OCI-LY7 (cell line): ENCODE measurements at regions not wholly inside any gene's neighbourhood (a gene's known extent, or its start where the extent isn't known, plus 50 kb on each side); places are given as distances from the start of the nearest gene placed in this dataset.

Experiments used
- BruUV-seq: library from RNA; stranded (reverse); fragments of 400-500 nt; replicated peaks from 2 replicates; lab custom pipeline; 2021; lab: Mats Ljungman, UMichigan
- CTCF ChIA-PET: fragments of 300-600 bp; sonication (Branson Sonifier 250); formaldehyde crosslinking; loops from one replicate; lab custom pipeline; 2022; ENCODE audit warnings: antibody characterized with exemption; ENCODE audit not compliant: unreplicated experiment; lab: Charles Lee
- POLR2A ChIA-PET: fragments of 300-600 bp; sonication (Branson Sonifier 250); formaldehyde crosslinking; loops from one replicate; lab custom pipeline; 2022; ENCODE audit warnings: antibody characterized with exemption; lab: Charles Lee
- DNase-seq: peaks from one replicate; pipeline ENCODE4 v3.0.0-alpha.2; 2015; ENCODE audit warnings: low spot score
- H2AFZ ChIP-seq: fragments of 200-600 bp; sonication (generic), shearing (Covaris generic); 2 replicates; pipeline ENCODE4 v1.6.1; 2014; ENCODE audit warnings: mild to moderate bottlenecking, antibody characterized with exemption, low read length, moderate library complexity
- H3K27ac ChIP-seq: fragments of 200-600 bp; sonication (generic); 2 replicates; pipeline ENCODE4 v1.5.1; 2014; ENCODE audit warnings: mixed run types, low read depth, mild to moderate bottlenecking, moderate library complexity, low read length, inconsistent platforms; ENCODE audit not compliant: poor library complexity, severe bottlenecking
- H3K36me3 ChIP-seq: fragments of 200-600 bp; sonication (generic); 2 replicates; pipeline ENCODE4 v1.6.1; 2014; ENCODE audit warnings: mild to moderate bottlenecking, antibody characterized with exemption, low read length, moderate library complexity, mixed read lengths; ENCODE audit not compliant: insufficient read depth
- H3K4me1 ChIP-seq: fragments of 200-600 bp; sonication (generic); 2 replicates; pipeline ENCODE4 v1.5.1; 2014; ENCODE audit warnings: mild to moderate bottlenecking, low read length; ENCODE audit not compliant: insufficient read depth, poor library complexity, severe bottlenecking
- H3K4me2 ChIP-seq: fragments of 200-600 bp; sonication (generic); 2 replicates; pipeline ENCODE4 v1.6.1; 2014; ENCODE audit warnings: mild to moderate bottlenecking, low read length
- H3K4me3 ChIP-seq: fragments of 200-600 bp; sonication (generic); 2 replicates; pipeline ENCODE4 v1.5.1; 2014; ENCODE audit warnings: mild to moderate bottlenecking, low read depth, low read length; ENCODE audit not compliant: poor library complexity, severe bottlenecking
- H3K79me2 ChIP-seq: fragments of 200-600 bp; sonication (generic); 2 replicates; pipeline ENCODE4 v1.6.1; 2016; ENCODE audit warnings: low read depth, mild to moderate bottlenecking, low read length, moderate library complexity, mixed read lengths; ENCODE audit not compliant: insufficient read depth
- H3K9me2 ChIP-seq: fragments of 200-600 bp; sonication (generic); 2 replicates; pipeline ENCODE4 v1.6.1; 2016; ENCODE audit warnings: mild to moderate bottlenecking, low read length, mixed read lengths; ENCODE audit not compliant: insufficient read depth
- H3K9me3 ChIP-seq: fragments of 200-600 bp; sonication (generic); 2 replicates; pipeline ENCODE4 v1.6.1; 2014; ENCODE audit warnings: mild to moderate bottlenecking, mixed run types, low read length, mixed read lengths
- H4K20me1 ChIP-seq: fragments of 200-600 bp; sonication (generic); 2 replicates; pipeline ENCODE4 v1.6.1; 2014; ENCODE audit warnings: mild to moderate bottlenecking, antibody characterized with exemption, low read length, moderate library complexity, mixed read lengths; ENCODE audit not compliant: insufficient read depth
- EZH2phosphoT487 ChIP-seq: fragments of 200-600 bp; sonication (generic); IDR thresholded peaks from 2 replicates; pipeline ENCODE4 v1.6.1; 2018; ENCODE audit warnings: low read depth, borderline replicate concordance, mild to moderate bottlenecking, mixed run types, antibody characterized with exemption, low read length, moderate library complexity, mixed read lengths
- intact Hi-C: fragments of 100-400 bp; cut with micrococcal nuclease; formaldehyde crosslinking; loops from one replicate; pipeline ENCODE4 v1.10.0; 2022; ENCODE audit not compliant: unreplicated experiment
- TF ChIP-seq, protein P1 (sequence below): fragments of 200-600 bp; sonication (generic); conservative IDR thresholded peaks from 2 replicates; pipeline ENCODE4 v1.5.1; 2014; ENCODE audit warnings: mild to moderate bottlenecking, antibody characterized with exemption, low read length, moderate library complexity, mixed read lengths

DNA sequence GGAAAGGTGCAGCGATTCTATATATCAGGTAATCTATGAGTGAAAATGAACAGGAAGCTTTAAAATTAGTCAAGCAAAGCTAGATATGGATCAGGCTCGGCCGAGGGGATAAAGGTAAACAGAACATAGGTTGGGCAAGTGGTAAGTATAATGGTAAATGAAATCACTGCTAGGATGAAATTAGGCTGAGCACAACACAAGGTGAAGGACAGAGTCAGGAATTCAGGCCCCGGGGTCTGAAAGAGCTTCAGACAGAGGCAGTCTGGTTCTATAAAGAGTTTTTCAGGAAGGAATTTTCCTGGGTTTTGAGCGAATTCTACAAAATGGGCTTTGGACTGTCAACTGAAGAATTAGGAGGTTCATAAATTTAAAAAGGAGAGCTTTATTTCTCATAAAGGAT is 513.2 kb upstream of the CDH2 start:
- POLR2A ChIA-PET: no interaction called here
- H2AFZ ChIP-seq: no peak overlapping the region
- no TSS peak for BruUV-seq

DNA sequence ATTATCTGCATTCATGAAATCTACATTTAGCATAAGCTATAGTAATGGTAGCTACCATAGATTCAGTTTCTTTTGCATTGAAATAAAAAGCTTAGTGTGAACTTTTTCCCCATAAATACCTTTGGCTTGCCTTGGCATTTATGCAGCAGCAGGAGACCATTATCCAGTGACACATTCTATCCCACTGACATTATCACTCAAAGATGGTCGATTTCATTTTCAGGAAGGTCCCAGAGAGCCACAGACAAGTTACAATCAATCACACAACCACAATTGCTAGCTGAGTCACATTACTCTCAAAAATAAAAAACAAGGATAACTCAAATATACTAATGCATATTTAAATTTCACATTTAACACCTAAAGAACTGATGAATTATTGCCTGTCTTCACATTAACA is 512.7 kb upstream of the CDH2 start:
- no peaks in the 10 kb centered on the region for H4K20me1 ChIP-seq
- no peaks in the 10 kb centered on the region for H3K36me3 ChIP-seq
- no peaks in the 10 kb centered on the region for H3K9me3 ChIP-seq
- H2AFZ ChIP-seq: no peak overlapping the region
- H3K27ac ChIP-seq: no peak overlapping the region
- H3K4me1 ChIP-seq: no peaks in the 10 kb centered on the region
- POLR2A ChIA-PET: no interaction called here
- no peaks in the 10 kb centered on the region for H3K79me2 ChIP-seq
- TF ChIP-seq EZH2phosphoT487: no peak
- no peaks in the 10 kb centered on the region for H3K9me2 ChIP-seq
- H3K4me3 ChIP-seq: no peak overlapping the region
- no TSS peak for BruUV-seq
- intact Hi-C loops: no loop called here
- no peak overlapping the region for H3K4me2 ChIP-seq
- DNase-seq: no peak
- CTCF ChIA-PET: no interaction called here

More for the DNA sequence above, 513.2 kb upstream of the CDH2 start:
- DNase-seq: no peak
- Histone ChIP-seq H3K4me1 (no peaks in the 10 kb centered on the region), H3K4me2 (no peak overlapping the region), H4K20me1 (no peaks in the 10 kb centered on the region), H3K79me2 (no peaks in the 10 kb centered on the region), H3K9me2 (no peaks in the 10 kb centered on the region), H3K9me3 (no peaks in the 10 kb centered on the region), H3K4me3 (no peak overlapping the region), H3K36me3 (no peaks in the 10 kb centered on the region), H3K27ac (no peak overlapping the region)
- TF ChIP-seq, protein P1, sequence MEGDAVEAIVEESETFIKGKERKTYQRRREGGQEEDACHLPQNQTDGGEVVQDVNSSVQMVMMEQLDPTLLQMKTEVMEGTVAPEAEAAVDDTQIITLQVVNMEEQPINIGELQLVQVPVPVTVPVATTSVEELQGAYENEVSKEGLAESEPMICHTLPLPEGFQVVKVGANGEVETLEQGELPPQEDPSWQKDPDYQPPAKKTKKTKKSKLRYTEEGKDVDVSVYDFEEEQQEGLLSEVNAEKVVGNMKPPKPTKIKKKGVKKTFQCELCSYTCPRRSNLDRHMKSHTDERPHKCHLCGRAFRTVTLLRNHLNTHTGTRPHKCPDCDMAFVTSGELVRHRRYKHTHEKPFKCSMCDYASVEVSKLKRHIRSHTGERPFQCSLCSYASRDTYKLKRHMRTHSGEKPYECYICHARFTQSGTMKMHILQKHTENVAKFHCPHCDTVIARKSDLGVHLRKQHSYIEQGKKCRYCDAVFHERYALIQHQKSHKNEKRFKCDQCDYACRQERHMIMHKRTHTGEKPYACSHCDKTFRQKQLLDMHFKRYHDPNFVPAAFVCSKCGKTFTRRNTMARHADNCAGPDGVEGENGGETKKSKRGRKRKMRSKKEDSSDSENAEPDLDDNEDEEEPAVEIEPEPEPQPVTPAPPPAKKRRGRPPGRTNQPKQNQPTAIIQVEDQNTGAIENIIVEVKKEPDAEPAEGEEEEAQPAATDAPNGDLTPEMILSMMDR: no peak
- no peak for TF ChIP-seq EZH2phosphoT487
- CTCF ChIA-PET: no interaction called here
- intact Hi-C loops: no loop called here

DNA sequence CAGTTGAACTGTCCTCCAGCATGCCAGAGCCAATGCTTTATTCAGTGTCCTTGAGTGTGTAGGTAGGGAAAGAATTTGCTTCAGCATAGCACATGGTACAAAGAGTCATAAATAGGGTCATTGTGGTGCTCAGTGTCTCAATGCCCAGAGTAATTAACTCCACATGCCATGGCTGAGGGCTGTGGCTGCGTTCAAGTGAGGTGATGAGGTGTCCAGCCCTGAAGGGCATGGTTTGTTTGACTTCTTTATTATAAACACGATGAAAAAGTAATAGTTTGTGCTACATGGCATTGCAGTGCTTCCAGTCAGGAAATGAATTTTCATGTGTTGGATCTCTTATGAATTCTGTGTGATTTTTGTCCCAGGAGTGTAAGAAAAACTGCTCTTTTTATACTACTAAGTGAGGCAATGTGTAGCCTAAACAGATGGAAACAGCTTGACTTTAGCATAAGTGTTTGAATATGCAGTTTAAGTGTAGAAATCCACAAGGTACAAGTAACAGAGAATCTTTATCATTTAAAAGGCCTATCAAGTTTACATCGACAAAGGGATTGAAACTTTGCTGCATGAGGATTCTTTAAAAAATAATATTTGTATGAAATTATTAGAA is 507.9 kb upstream of the CDH2 start:
- H3K9me2 ChIP-seq: no peaks in the 10 kb centered on the region
- no peak overlapping the region for H3K4me2 ChIP-seq
- no peak overlapping the region for H2AFZ ChIP-seq
- H3K4me1 ChIP-seq: no peaks in the 10 kb centered on the region
- no peaks in the 10 kb centered on the region for H3K79me2 ChIP-seq
- ChIA-PET POLR2A (interaction anchor here (0.6 kb wide), 4 partner anchors 34 to 1178 kb away, joined by 4 to 5 read pairs (median 4); no protein-coding TSS in a partner anchor), CTCF (no interaction called here)
- no TSS peak for BruUV-seq
- TF ChIP-seq EZH2phosphoT487: no peak
- TF ChIP-seq, protein P1: no peak
- H3K36me3 ChIP-seq: no peaks in the 10 kb centered on the region
- intact Hi-C loops: no loop called here
- H3K4me3 ChIP-seq: no peak overlapping the region
- H3K27ac ChIP-seq: no peak overlapping the region
- H3K9me3 ChIP-seq: no peaks in the 10 kb centered on the region
- no peaks in the 10 kb centered on the region for H4K20me1 ChIP-seq
- DNase-seq: no peak
